ENCODE measurements at regions not wholly inside any gene's neighbourhood (a gene's known extent, or its start where the extent isn't known, plus 50 kb on each side); places are given as distances from the start of the nearest gene placed in this dataset.
A peak's percentile ranks its signal among the peaks of the same experiment; 100 is the strongest.
"Not testable (repeated sequence)": the region's sequence is repeated elsewhere in the genome, so short reads cannot be mapped to it uniquely, and the experiment has no call there.

DNA sequence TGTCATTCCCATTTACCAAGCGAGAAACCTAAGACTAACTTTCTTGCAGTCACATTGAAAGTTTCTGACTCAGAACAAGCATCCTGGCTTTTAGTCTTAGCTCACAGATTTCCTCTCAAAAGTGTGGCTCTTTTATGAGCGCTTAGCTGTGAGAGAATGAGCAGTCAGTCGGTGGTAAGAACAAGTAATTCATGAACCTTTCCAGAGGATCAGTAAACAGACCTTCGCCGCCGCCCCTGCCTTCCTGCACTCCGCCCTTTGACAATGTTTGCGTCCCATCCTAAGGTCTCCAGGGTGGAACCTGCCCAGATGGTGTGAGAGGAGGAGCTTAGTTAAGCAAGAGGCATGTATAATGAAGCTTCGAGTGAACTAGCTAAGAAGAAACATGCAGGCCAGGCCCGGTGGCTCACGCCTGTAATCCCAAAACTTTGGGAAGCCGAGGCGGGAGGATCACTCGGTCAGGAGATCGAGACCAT lies 142.4 kb downstream of the GLUL start:
- DNase-seq, result peak; percentile 85 to 95
- Histone ChIP-seq H3K27me3 (ENCODE audit: control insufficient read depth, insufficient read depth, low read length) (no peaks in the 10 kb centered on the region), H3K9me3 (ENCODE audit: control insufficient read depth, low read depth, low read length) (no peaks in the 10 kb centered on the region), H3K4me1 (ENCODE audit: control insufficient read depth, insufficient read depth, low read length) (peaks cover 4% of the 10 kb centered on the region), H3K4me3 (ENCODE audit: low read length) (no peak overlapping the region), H3K27ac (ENCODE audit: low read length) (peak overlapping the region; percentile 72), H3K36me3 (ENCODE audit: control insufficient read depth, insufficient read depth, low read length) (no peaks in the 10 kb centered on the region)
- no CpG with 5 or more reads among the region's 15 CpGs for WGBS (ENCODE audit: insufficient coverage, low lambda C conversion rate)

DNA sequence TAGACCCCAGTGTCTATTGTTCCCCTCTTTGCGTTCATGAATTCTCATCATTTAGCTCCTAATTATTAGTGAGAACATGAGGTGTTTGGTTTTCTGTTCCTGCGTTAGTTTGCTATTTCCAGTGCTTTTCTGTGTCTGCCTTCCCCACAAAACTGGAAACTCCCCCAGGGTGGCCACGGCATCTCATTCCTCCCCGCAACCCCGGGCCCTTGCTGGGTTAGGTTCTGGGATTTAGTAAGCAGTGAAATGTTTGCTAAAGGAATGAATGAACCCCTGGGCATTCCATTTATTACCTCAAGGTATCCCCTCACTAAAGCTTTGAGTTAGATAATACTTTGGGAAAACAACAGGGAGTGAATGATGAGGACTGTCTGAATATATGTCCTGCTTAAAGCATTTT lies 142.9 kb downstream of the GLUL start:
- WGBS (ENCODE audit: insufficient coverage, low lambda C conversion rate), result 60% methylated on average over 1 of the region's 5 CpGs
- Histone ChIP-seq H3K27me3 (ENCODE audit: control insufficient read depth, insufficient read depth, low read length) (no peaks in the 10 kb centered on the region), H3K36me3 (ENCODE audit: control insufficient read depth, insufficient read depth, low read length) (no peaks in the 10 kb centered on the region), H3K9me3 (ENCODE audit: control insufficient read depth, low read depth, low read length) (no peaks in the 10 kb centered on the region), H3K4me1 (ENCODE audit: control insufficient read depth, insufficient read depth, low read length) (peaks cover 4% of the 10 kb centered on the region), H3K27ac (ENCODE audit: low read length) (peak overlapping the region; percentile 72), H3K4me3 (ENCODE audit: low read length) (no peak overlapping the region)
- DNase-seq, result no peak

DNA sequence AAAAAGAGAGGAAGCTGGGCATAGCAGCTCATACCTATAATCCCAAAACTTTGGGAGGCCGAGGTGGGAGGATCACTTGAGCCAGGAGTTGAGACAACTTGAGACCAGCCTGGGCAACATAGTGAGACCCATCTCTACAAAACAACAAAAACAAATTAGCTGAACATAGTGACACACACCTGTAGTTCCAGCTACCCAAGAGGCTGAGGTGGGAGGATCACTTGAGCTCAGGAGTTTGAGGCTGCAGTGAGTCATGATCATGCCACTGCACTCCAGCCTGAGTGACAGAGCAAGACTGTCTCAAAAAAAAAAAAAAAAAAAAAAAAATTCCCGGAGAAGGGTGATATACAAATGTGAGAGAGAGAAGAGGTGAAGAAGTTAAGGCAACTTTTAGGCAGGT lies 143.8 kb downstream of the GLUL start:
- not testable (repeated sequence) for H3K27me3 ChIP-seq (ENCODE audit: control insufficient read depth, insufficient read depth, low read length); H3K36me3 ChIP-seq (ENCODE audit: control insufficient read depth, insufficient read depth, low read length); DNase-seq; H3K9me3 ChIP-seq (ENCODE audit: control insufficient read depth, low read depth, low read length); H3K4me3 ChIP-seq (ENCODE audit: low read length); H3K27ac ChIP-seq (ENCODE audit: low read length); H3K4me1 ChIP-seq (ENCODE audit: control insufficient read depth, insufficient read depth, low read length)
- no CpG with 5 or more reads among the region's 2 CpGs for WGBS (ENCODE audit: insufficient coverage, low lambda C conversion rate)

DNA sequence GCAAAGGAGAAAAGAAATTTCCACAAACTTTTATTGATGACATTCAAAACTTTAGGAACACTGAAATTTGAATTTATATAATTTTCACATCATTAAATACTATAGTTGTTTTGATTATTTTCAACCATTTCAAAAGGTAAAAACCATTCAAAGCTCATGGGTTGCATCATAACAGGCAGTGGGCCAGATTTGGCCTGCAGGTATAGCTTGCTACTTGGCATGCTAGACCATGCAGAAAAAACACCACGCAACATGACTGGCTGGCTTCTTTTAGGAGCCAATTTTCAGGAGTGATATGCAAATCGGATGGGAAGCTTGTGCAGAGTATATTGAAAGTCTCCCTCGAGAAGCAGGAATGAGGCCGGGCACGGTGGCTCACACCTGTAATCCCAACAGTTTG lies 144.8 kb downstream of the GLUL start:
- Histone ChIP-seq H3K36me3 (ENCODE audit: control insufficient read depth, insufficient read depth, low read length) (no peaks in the 10 kb centered on the region), H3K4me1 (ENCODE audit: control insufficient read depth, insufficient read depth, low read length) (peaks cover 4% of the 10 kb centered on the region), H3K27me3 (ENCODE audit: control insufficient read depth, insufficient read depth, low read length) (no peaks in the 10 kb centered on the region), H3K4me3 (ENCODE audit: low read length) (no peak overlapping the region), H3K27ac (ENCODE audit: low read length) (no peak overlapping the region), H3K9me3 (ENCODE audit: control insufficient read depth, low read depth, low read length) (no peaks in the 10 kb centered on the region)
- WGBS (ENCODE audit: insufficient coverage, low lambda C conversion rate), result 100% methylated on average over 1 of the region's 5 CpGs
- no peak for DNase-seq

DNA sequence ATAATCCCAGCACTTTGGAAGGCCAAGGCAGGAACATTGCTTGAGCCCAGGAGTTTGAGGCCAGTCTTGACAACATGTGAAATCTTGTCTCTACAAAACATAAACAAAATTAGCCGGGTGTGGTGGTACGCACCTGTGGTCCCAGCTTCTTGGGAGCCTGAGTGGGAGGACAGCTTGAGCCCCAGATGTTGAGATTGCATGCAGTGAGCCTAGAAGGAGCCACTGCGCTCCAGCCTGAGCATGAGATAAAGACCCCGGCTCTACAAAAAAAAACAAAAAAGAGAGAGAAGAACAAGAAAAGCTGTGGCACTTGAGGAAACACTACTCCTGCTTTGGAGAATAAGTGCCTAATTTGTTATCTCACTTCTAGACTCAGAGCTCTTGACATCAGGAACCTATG lies 146.6 kb downstream of the GLUL start:
- Histone ChIP-seq H3K27ac (ENCODE audit: low read length) (no peak overlapping the region), H3K36me3 (ENCODE audit: control insufficient read depth, insufficient read depth, low read length) (no peaks in the 10 kb centered on the region), H3K4me3 (ENCODE audit: low read length) (no peak overlapping the region), H3K27me3 (ENCODE audit: control insufficient read depth, insufficient read depth, low read length) (no peaks in the 10 kb centered on the region), H3K9me3 (ENCODE audit: control insufficient read depth, low read depth, low read length) (no peaks in the 10 kb centered on the region), H3K4me1 (ENCODE audit: control insufficient read depth, insufficient read depth, low read length) (peaks cover 4% of the 10 kb centered on the region)
- DNase-seq, result no peak
- WGBS (ENCODE audit: insufficient coverage, low lambda C conversion rate), result 100% methylated on average over 1 of the region's 4 CpGs

DNA sequence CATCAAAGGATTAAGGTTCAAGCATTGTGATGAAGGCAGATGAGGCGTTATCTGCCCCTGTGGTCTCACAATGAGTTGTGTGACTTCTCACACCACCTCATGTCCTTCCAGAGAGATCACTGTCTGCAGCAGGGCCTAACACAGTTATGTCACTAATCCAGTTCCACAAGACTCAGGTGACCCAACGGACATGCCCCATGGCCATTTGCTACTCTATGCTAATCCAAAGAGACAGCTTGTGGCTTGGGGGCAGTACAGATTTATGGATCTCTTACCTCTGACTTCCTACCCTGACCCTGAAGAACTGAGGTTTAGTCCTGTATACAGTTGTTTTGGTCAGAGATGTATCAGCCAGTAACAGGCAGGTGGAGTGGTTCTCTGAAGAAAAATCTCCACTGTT lies 147.1 kb downstream of the GLUL start:
- H3K4me3 ChIP-seq (ENCODE audit: low read length), result no peak overlapping the region
- no peaks in the 10 kb centered on the region for H3K36me3 ChIP-seq (ENCODE audit: control insufficient read depth, insufficient read depth, low read length)
- no peak for DNase-seq
- no peak overlapping the region for H3K27ac ChIP-seq (ENCODE audit: low read length)
- H3K4me1 ChIP-seq (ENCODE audit: control insufficient read depth, insufficient read depth, low read length), result peaks cover 4% of the 10 kb centered on the region
- no CpG with 5 or more reads among the region's 2 CpGs for WGBS (ENCODE audit: insufficient coverage, low lambda C conversion rate)
- no peaks in the 10 kb centered on the region for H3K27me3 ChIP-seq (ENCODE audit: control insufficient read depth, insufficient read depth, low read length)
- no peaks in the 10 kb centered on the region for H3K9me3 ChIP-seq (ENCODE audit: control insufficient read depth, low read depth, low read length)

DNA sequence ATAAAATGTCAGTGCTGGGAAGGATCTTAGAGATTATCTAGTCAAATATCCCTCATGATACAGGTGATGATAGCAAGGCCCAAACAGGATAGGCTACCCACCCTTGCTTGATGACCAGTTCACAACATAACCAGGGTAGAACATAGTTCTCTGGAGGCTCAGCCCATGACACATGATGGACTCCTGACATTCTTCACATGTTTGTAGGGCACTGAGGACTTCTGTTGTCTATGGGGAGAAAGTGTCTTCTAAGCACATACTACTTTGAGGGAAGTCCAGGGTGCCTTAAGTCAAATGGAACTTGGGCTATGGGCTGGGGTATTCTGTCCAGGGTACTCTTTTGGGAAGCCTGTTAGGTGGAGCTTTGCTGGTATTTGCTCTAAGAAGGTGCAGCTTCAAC lies 148.9 kb downstream of the GLUL start:
- Histone ChIP-seq H3K27ac (ENCODE audit: low read length) (no peak overlapping the region), H3K9me3 (ENCODE audit: control insufficient read depth, low read depth, low read length) (no peaks in the 10 kb centered on the region), H3K4me1 (ENCODE audit: control insufficient read depth, insufficient read depth, low read length) (no peaks in the 10 kb centered on the region), H3K4me3 (ENCODE audit: low read length) (no peak overlapping the region), H3K36me3 (ENCODE audit: control insufficient read depth, insufficient read depth, low read length) (no peaks in the 10 kb centered on the region), H3K27me3 (ENCODE audit: control insufficient read depth, insufficient read depth, low read length) (no peaks in the 10 kb centered on the region)
- no peak for DNase-seq

DNA sequence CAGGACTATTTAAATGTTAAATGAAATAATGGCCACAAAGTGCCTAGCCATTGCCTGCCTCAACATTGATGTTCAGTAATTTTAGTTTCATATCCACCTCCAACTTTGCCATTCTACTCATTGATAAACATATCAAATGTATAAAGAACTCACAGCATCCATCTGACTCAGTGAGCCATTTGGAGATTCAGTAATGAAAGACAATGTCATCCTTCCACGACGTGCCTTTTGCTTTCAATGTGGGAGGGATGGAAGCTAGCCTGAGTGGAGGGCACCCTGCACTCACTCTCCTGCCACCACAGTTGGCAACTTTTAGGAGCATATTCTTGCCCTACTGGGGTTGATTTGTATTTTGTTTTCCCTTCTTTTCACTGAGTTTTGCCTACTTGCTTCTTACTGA lies 151.5 kb downstream of the GLUL start:
- H3K27ac ChIP-seq (ENCODE audit: low read length), result no peak overlapping the region
- no peak overlapping the region for H3K4me3 ChIP-seq (ENCODE audit: low read length)
- no peak for DNase-seq
- peaks cover 6% of the 10 kb centered on the region for H3K4me1 ChIP-seq (ENCODE audit: control insufficient read depth, insufficient read depth, low read length)
- no CpG with 5 or more reads among the region's 2 CpGs for WGBS (ENCODE audit: insufficient coverage, low lambda C conversion rate)
- no peaks in the 10 kb centered on the region for H3K27me3 ChIP-seq (ENCODE audit: control insufficient read depth, insufficient read depth, low read length)
- no peaks in the 10 kb centered on the region for H3K36me3 ChIP-seq (ENCODE audit: control insufficient read depth, insufficient read depth, low read length)
- H3K9me3 ChIP-seq (ENCODE audit: control insufficient read depth, low read depth, low read length), result no peaks in the 10 kb centered on the region

DNA sequence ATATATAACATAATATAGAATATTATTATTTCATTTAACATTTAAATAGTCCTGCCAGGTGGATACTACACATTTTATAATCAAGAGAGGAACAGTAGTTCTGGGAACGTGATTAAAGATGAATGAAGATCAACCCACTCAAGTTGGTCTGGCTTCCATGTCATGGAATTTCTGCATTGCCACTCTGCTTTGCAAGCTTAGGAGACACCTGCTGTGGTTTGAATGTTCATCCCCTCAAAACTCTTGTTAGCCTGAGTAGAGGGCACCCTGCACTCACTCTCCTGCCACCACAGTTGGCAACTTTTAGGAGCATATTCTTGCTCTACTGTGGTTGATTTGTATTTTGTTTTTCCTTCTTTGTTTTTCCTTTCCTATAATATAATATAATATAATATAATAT lies 153.2 kb downstream of the GLUL start:
- Histone ChIP-seq H3K4me1 (ENCODE audit: control insufficient read depth, insufficient read depth, low read length) (peaks cover 6% of the 10 kb centered on the region), H3K27ac (ENCODE audit: low read length) (no peak overlapping the region)
- WGBS (ENCODE audit: insufficient coverage, low lambda C conversion rate), result 100% methylated on average over 1 of the region's 1 CpG

DNA sequence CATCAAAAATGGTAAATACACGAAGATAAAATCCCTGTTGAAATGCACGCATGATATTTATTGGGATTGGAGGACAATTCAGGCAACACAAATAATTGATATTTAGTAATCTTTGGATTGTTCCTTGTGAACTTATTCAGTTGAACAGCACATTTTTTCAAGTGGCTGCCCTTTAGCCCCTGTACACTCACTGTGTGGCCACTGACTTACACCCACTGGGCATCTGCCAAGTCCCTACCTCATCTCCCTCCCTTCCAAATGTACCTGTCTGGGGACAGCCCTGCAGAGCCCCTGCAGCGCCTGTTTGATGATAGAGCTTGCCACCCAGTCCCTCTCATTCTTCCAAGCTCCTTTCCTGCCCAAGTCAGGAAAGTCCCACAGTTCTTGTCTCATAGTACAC lies 154.3 kb downstream of the GLUL start:
- no peak overlapping the region for H3K4me3 ChIP-seq (ENCODE audit: low read length)
- no peaks in the 10 kb centered on the region for H3K36me3 ChIP-seq (ENCODE audit: control insufficient read depth, insufficient read depth, low read length)
- no peaks in the 10 kb centered on the region for H3K27me3 ChIP-seq (ENCODE audit: control insufficient read depth, insufficient read depth, low read length)
- H3K9me3 ChIP-seq (ENCODE audit: control insufficient read depth, low read depth, low read length), result no peaks in the 10 kb centered on the region
- 95% methylated on average over 2 of the region's 3 CpGs for WGBS (ENCODE audit: insufficient coverage, low lambda C conversion rate)
- H3K27ac ChIP-seq (ENCODE audit: low read length), result no peak overlapping the region
- H3K4me1 ChIP-seq (ENCODE audit: control insufficient read depth, insufficient read depth, low read length), result peaks cover 6% of the 10 kb centered on the region
- DNase-seq, result no peak

More for the DNA sequence above, 153.2 kb downstream of the GLUL start:
- H3K4me3 ChIP-seq (ENCODE audit: low read length), result no peak overlapping the region
- no peaks in the 10 kb centered on the region for H3K36me3 ChIP-seq (ENCODE audit: control insufficient read depth, insufficient read depth, low read length)
- no peak for DNase-seq
- no peaks in the 10 kb centered on the region for H3K9me3 ChIP-seq (ENCODE audit: control insufficient read depth, low read depth, low read length)
- no peaks in the 10 kb centered on the region for H3K27me3 ChIP-seq (ENCODE audit: control insufficient read depth, insufficient read depth, low read length)

DNA sequence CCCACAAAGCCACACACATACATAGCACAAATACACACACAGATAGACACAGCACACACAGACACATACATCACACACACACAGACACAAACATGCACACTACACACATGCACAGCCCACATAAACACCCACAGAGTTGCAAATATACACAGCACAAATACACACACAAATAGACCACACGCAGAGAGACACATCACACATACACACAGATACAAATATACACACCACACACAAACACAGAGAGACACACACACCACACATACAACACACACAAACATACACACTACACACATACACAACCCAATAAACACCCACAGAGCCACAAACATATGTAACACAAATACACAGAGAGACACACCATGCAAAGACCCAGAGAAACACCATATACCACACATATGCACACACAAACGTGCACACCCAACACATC lies 154.9 kb downstream of the GLUL start:
- H3K4me1 ChIP-seq (ENCODE audit: control insufficient read depth, insufficient read depth, low read length), result peaks cover 6% of the 10 kb centered on the region
- no peak overlapping the region for H3K27ac ChIP-seq (ENCODE audit: low read length)
- no peak for DNase-seq
- no peaks in the 10 kb centered on the region for H3K36me3 ChIP-seq (ENCODE audit: control insufficient read depth, insufficient read depth, low read length)
- H3K4me3 ChIP-seq (ENCODE audit: low read length), result no peak overlapping the region
- H3K9me3 ChIP-seq (ENCODE audit: control insufficient read depth, low read depth, low read length), result no peaks in the 10 kb centered on the region
- no CpG with 5 or more reads among the region's 2 CpGs for WGBS (ENCODE audit: insufficient coverage, low lambda C conversion rate)
- no peaks in the 10 kb centered on the region for H3K27me3 ChIP-seq (ENCODE audit: control insufficient read depth, insufficient read depth, low read length)

All from large intestine (tissue), 3 donors.